Fibroblast of skin of back (primary cell): ENCODE measurements at regions not wholly inside any gene's neighbourhood (a gene's known extent, or its start where the extent isn't known, plus 50 kb on each side); places are given as distances from the start of the nearest gene placed in this dataset.

Source experiments
- DNase-seq: peaks from one replicate; pipeline ENCODE4 v3.0.0-alpha.2; 2013

- DNase-seq, result no peak
Observed at GRCh38 chr2:67210430-67210829, 186.7 kb upstream of the ETAA1 start.

GRCh38 chr2:67212203-67212602 is 184.9 kb upstream of the ETAA1 start:
- DNase-seq, result no peak

DNA sequence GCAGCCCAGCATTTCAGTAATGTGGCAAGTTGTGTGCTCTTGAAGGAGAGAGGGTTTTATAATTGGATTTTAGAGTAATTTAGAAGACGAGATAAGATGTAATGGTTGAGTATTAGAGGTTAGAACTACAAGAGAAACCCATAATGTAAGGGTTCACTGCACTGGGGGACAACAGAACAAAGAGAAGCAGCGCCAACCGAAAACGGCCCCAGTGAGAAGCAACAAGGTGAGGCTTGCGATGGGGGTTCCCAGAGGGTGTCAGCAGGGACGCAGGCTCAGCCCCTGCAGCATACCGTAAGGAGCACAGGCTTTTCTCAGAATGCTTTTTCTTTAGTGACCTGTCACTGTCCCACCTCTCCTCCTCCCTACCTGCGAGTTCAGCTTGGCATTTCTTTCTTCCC is 183.9 kb upstream of the ETAA1 start:
- no peak for DNase-seq

DNA sequence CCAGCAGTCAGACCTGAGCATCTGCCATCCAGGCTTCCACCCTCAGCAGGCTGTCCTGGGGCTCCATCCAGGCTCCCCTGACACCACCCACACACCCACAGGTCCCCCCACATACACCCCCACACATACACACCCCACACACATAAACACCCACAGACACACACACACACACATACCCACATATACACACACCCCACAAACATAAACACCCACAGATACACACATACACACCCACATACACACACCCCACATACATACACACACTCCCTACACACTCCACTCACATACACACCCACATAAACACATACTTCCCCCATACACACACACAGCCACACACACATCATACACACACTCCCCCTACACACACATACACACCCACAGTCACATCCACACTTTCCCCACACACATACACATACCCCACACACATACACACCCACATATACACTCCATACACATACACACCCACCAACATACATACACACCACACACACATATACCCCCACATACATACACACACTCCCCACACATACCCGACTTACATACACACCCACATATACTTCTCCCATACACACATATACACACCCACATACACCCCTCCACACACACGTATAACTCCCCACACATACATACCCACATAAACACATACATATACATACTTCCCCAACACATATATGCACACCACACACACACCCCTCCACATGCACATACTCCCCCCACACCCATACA is 183.3 kb upstream of the ETAA1 start:
- DNase-seq, result no peak

GRCh38 chr2:67214585-67215185 is 182.4 kb upstream of the ETAA1 start:
- DNase-seq, result no peak

GRCh38 chr2:67215214-67216055 is 181.7 kb upstream of the ETAA1 start:
- peak; percentile 81 for DNase-seq

- DNase-seq, result no peak
Observed at GRCh38 chr2:67216103-67216502, 181.0 kb upstream of the ETAA1 start.

DNA sequence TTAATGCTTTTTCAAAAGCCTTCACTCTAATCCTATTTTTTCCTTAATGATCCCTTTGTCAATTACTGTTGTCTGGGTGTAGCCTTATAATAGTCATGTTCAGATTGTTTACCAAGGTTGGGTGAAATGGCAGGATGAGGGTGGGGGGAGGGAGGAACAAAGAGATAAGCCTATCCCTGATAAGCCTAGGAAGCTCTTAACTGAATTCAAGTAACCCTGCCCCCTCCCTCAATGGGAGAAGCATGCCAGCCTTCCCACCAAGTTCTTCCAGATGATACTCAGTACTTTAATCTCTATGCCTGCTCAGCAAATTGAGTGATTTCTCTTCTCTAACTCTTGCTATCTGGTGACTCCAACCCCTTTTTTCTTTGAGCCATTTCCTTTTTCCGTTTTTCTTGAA is 180.3 kb upstream of the ETAA1 start:
- no peak for DNase-seq

DNA sequence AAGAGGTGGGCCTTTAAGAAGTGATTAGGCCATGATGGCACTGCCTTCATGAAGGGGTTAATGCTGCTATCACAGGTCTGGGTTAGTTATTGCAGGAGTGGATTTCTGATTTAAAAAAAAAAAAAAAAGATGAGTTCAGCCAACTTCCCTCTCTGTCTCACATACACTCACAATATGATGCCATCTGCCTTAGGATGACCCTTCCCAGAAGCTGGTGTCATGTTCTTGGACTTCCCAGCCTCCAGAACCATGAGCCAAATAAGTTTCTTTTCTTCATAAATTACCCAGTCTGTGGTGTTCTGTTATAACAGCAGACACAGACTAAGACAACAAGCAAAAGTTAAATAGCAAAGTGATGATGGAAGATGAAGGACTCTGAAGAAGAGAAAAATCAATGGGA is 179.7 kb upstream of the ETAA1 start:
- DNase-seq, result no peak

- no peak for DNase-seq
Observed at GRCh38 chr2:67218056-67218455, 179.1 kb upstream of the ETAA1 start.

- no peak for DNase-seq
Observed at GRCh38 chr2:67219651-67220050, 177.5 kb upstream of the ETAA1 start.

- DNase-seq, result no peak
Observed at GRCh38 chr2:67221266-67221665, 175.9 kb upstream of the ETAA1 start.

DNA sequence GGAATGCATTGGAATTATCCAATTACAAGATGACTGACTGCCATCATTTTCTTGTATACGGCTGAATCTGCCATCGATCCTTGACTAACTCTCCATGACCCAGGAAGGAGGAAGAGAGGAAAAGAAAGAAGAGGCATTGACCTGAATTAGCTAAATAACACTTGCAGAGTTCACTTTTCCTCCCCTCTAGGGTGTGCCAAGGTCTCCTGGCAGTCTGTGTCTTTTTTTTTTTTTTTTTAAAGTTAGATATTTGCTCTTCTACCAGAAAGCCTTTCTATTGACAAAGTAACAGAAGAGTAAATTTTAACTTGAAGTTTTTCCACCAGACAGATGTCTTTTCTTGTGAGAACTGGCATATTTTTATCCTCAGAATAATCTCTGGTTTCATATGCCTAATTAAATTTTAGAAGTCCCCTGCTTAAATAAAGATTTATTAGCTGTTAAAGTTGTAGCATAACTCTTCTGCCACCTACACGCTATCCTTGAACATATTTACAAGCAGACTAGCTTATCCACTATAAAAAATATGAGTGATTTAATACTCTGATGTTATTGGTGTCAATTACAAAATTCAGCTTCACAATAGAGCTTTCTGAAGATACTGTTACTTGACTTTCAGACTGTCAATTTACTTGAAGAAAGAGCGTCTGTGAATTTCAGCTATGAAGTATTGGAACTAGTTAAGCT is 171.7 kb upstream of the ETAA1 start:
- no peak for DNase-seq

DNA sequence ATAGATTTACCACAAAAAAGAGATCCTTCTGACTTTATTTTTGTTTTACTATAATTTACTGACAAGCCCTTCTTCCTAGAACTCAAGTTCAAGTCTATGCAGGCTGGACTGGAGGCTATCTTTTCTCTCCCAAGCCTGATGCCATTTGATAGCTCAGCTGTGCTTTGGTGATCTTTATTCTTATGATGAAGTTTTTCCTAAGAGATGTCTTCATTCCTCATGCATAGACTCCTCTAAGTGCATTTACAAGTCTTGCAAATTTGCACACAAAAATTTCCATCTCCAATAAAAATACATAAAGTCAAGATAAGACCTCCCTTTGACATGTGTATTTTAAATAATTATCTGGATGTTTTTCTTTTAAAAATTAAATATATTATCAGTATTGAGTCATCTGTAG is 167.4 kb upstream of the ETAA1 start:
- no peak for DNase-seq

DNA sequence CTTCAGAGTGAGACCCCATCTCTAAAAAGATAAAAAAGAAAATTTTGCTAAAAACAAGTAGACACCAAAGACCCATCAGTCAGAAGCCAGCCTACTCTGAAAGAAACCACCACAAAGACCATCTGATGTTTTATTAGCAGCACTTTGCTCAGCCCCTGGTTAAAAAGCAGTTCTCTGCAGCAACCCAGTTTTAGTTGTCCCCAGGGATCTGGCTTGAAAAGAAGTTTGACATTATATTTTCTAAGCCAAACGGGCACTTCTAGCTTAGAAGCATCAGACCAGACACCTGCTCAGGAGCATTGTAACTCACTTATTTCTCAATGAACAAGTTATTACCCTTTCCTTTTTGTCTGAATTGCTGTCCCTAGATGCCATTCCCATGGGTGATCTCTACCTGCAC is 164.2 kb upstream of the ETAA1 start:
- DNase-seq, result no peak

- peak; percentile 65 for DNase-seq
Observed at GRCh38 chr2:67234440-67234839, 162.7 kb upstream of the ETAA1 start.

GRCh38 chr2:67237288-67237687 is 159.8 kb upstream of the ETAA1 start:
- DNase-seq, result no peak

DNA sequence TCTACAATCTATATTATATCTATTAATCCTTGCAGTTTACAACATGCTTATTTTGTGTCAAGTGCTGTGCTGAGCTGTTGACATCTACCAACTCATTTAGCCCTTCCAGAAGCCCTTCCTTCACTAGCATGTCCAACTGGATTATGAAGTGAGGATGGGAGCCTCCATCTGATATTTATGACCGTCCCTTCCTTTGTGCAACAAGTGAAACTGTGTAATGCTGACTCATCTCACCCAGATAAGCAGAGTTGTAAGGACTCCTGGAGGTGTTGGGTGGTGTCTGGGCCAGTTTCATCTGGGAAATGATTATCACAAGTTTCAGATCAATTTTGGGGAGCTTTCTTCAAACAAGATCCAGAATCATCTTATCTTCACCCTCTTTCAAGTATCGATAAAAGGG is 156.6 kb upstream of the ETAA1 start:
- no peak for DNase-seq

DNA sequence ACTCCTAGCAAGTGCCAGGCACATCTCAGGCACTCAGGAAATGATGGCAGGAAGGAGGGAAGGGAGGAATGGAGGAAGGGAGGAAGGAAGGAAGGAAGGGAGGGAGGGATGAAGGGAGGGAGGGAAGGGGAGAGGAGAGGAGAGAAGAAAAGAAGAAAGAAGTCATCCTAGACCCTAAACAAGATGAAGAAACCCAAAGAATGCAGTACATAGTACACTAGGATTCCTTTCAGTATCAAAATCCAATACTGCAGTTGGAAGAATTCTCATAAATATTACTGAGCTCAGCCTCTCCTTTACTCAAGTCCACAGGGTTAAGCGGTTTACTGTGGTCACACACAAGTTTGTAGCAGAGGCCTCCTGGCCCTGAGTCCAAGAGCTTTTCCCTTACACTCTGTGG is 155.7 kb upstream of the ETAA1 start:
- no peak for DNase-seq

DNA sequence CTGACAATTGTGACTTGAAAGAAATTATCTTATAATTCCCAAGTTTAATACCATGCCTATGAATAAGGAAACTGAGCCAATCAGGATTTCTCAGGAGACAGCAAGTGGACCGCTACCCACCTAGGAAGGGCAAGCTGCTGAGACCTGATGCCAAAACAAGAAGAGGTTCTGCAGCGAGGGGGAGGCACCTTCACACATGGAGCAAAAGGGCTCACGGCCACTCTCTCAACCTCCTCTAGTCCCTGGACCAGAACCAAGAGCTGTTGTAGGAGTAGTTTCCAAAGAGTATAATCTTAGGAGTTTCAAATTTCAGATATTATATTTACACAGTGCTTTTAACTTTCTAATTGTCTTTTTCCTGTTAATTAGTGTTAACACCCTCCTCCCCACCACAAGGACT is 154.7 kb upstream of the ETAA1 start:
- no peak for DNase-seq

- DNase-seq, result no peak
Observed at GRCh38 chr2:67243919-67244318, 153.2 kb upstream of the ETAA1 start.

- no peak for DNase-seq
Observed at GRCh38 chr2:67246791-67247190, 150.3 kb upstream of the ETAA1 start.

DNA sequence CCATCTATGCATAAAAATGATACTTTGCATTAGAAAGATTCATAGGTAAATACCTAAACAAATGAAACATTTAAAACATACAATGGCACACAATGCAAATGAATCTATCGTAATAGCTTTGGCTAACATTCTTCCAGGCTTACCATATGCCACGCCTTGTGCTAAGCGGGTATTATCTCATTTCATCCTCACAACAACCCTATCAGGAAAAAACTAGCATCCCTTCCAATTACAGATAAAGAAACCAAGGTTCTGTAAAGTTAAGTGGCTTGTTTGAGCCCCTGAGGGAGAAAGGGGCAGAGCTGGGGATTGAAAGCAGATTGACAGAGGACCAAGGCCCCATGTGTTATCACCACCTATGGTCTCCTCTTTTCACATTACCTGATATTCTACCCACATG is 145.4 kb upstream of the ETAA1 start:
- DNase-seq, result no peak
